ENCODE measurements at regions not wholly inside any gene's neighbourhood (a gene's known extent, or its start where the extent isn't known, plus 50 kb on each side); places are given as distances from the start of the nearest gene placed in this dataset.

- no peak for TF ChIP-seq CTCF (IDR thresholded peaks at IDR 0.05; ENCODE audit: borderline replicate concordance, insufficient read depth, low read depth, low read length)
- no peak overlapping the region for H3K4me3 ChIP-seq (ENCODE audit: low read depth, low read length)
Measured at GRCh38 chr18:65346086-65346485, 404.7 kb upstream of the CDH7 start.

- TF ChIP-seq CTCF (IDR thresholded peaks at IDR 0.05; ENCODE audit: borderline replicate concordance, insufficient read depth, low read depth, low read length): no peak
- H3K4me3 ChIP-seq (ENCODE audit: low read depth, low read length): no peak overlapping the region
Measured at GRCh38 chr18:65343571-65343970, 407.2 kb upstream of the CDH7 start.

- no peak overlapping the region for H3K4me3 ChIP-seq (ENCODE audit: low read depth, low read length)
- TF ChIP-seq CTCF (IDR thresholded peaks at IDR 0.05; ENCODE audit: borderline replicate concordance, insufficient read depth, low read depth, low read length): no peak
Measured at GRCh38 chr18:65336411-65336810, 414.4 kb upstream of the CDH7 start.

DNA sequence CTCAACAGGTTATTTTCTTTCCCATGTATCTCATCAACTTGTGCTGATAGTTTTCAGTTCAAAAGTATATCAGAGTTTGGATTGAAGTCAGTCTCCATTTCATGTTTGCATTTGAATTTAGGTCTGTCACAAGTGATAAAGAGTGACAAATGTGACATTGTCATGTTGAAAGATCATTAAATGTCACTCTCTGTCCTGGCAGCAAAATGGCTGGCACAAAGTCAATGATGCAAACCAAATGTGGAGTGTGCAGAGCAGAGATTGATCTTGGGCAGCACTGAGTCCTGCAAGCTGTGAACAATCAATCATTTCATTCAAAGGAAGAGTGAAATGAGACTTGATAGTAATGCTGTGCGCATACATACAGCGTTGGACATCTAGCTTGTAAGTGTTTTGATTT lies 421.8 kb upstream of the CDH7 start:
- H3K4me3 ChIP-seq (ENCODE audit: low read depth, low read length): no peak overlapping the region
- TF ChIP-seq CTCF (IDR thresholded peaks at IDR 0.05; ENCODE audit: borderline replicate concordance, insufficient read depth, low read depth, low read length): no peak

GRCh38 chr18:65326805-65327204 lies 424.0 kb upstream of the CDH7 start:
- H3K4me3 ChIP-seq (ENCODE audit: low read depth, low read length): no peak overlapping the region
- TF ChIP-seq CTCF (IDR thresholded peaks at IDR 0.05; ENCODE audit: borderline replicate concordance, insufficient read depth, low read depth, low read length): no peak

GRCh38 chr18:65322895-65323294 lies 427.9 kb upstream of the CDH7 start:
- no peak for TF ChIP-seq CTCF (IDR thresholded peaks at IDR 0.05; ENCODE audit: borderline replicate concordance, insufficient read depth, low read depth, low read length)
- H3K4me3 ChIP-seq (ENCODE audit: low read depth, low read length): no peak overlapping the region

DNA sequence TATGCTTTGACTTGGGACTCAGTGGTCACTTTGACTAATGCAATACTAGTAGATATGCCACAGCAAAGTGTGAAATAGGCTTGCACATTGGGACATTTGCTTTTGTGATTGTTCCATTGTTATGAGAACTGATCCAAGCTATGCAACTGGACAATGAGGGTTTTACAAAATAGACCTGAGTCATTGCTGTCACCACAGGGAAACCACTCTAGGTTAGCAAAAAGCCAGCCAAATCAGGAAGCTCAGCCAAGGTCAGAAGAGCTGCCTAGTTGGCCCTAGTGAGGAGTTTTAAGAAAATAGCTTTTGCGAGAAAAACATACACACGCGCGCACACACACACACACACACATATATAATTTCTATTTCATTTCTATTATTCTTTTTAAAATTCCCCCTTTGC lies 452.4 kb upstream of the CDH7 start:
- H3K4me3 ChIP-seq (ENCODE audit: low read depth, low read length): no peak overlapping the region
- no peak for TF ChIP-seq CTCF (IDR thresholded peaks at IDR 0.05; ENCODE audit: borderline replicate concordance, insufficient read depth, low read depth, low read length)

All from GM12875 (cell line).